AG04450 (cell line): ENCODE measurements at regions not wholly inside any gene's neighbourhood (a gene's known extent, or its start where the extent isn't known, plus 50 kb on each side); places are given as distances from the start of the nearest gene placed in this dataset.
"Not testable (repeated sequence)": the region's sequence is repeated elsewhere in the genome, so short reads cannot be mapped to it uniquely, and the experiment has no call there.

Experiments used
- CTCF ChIA-PET: fragments of 300-600, 350-600 bp; formaldehyde crosslinking; extraction: SDS; loops from one replicate; lab custom pipeline; 2022; ENCODE audit warnings: antibody characterized with exemption, inconsistent platforms; lab: Charles Lee
- POLR2A ChIA-PET: fragments of 350-600 bp; formaldehyde crosslinking; extraction: SDS; loops from one replicate; lab custom pipeline; 2021; ENCODE audit warnings: antibody characterized with exemption, inconsistent platforms; lab: Yijun Ruan, JAX
- DNase-seq: peaks from one replicate; pipeline ENCODE4 v3.0.0-alpha.2; 2011; ENCODE audit warnings: low read depth, low spot score
- H3K27ac ChIP-seq: one replicate; pipeline ENCODE4 v1.5.1; 2012; ENCODE audit warnings: low read depth, low read length, control low read depth
- H3K27me3 ChIP-seq: one replicate; pipeline ENCODE4 v1.6.0; 2012; ENCODE audit warnings: low read length; ENCODE audit not compliant: control insufficient read depth, insufficient read depth
- H3K4me3 ChIP-seq: 2 replicates; pipeline ENCODE4 v1.5.1; 2011; ENCODE audit warnings: mild to moderate bottlenecking, low read depth, low read length, control low read depth
- H3K9me3 ChIP-seq: 2 replicates; pipeline ENCODE4 v1.5.1; 2012; ENCODE audit warnings: low read length; ENCODE audit not compliant: control insufficient read depth, insufficient read depth
- CTCF ChIP-seq: IDR thresholded peaks from 2 replicates; pipeline ENCODE4 v1.5.1; 2011; ENCODE audit warnings: low read depth, low read length, control low read depth, inconsistent platforms

- TF ChIP-seq CTCF = no peak
These were observed 109.0 kb downstream of the CGGBP1 start for GRCh38 chr3:87949879-87950208.

GRCh38 chr3:87949189-87949878, 109.5 kb downstream of the CGGBP1 start:
- Histone ChIP-seq H3K27ac (no peak overlapping the region), H3K9me3 (peaks cover 3% of the 10 kb centered on the region; the same call in 1 of the 2 replicates), H3K4me3 (no peak overlapping the region), H3K27me3 (no peaks in the 10 kb centered on the region)
- no peak for DNase-seq
- TF ChIP-seq CTCF = no peak
- POLR2A ChIA-PET = no interaction called here
- CTCF ChIA-PET = no interaction called here

More at GRCh38 chr3:87949879-87950208, 109.0 kb downstream of the CGGBP1 start:
- POLR2A ChIA-PET = no interaction called here
- DNase-seq = no peak
- peaks cover 3% of the 10 kb centered on the region; the same call in 1 of the 2 replicates for H3K9me3 ChIP-seq
- H3K4me3 ChIP-seq = no peak overlapping the region
- CTCF ChIA-PET = no interaction called here
- H3K27me3 ChIP-seq = no peaks in the 10 kb centered on the region
- no peak overlapping the region for H3K27ac ChIP-seq

DNA sequence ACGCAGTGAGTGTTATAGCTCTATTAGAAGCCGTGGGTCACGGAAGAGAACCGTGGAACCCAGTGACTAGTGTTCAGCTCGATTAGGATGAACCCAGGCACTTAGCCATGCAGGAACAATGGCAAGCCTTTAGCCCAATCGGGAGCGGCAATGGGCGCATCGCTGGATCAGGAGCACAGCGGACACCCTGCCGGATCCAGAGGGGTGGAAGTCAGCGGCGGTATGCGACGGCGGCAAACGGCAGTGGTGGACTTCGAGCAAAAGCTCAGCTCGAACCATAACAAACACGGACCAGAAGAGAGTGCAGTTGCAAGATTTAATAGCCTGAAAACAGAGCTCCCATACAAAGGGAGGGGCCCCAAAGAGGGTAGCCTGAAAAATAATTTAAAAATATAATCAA, 112.8 kb downstream of the CGGBP1 start:
- CTCF ChIA-PET, H3K4me3 ChIP-seq: not testable (repeated sequence)

DNA sequence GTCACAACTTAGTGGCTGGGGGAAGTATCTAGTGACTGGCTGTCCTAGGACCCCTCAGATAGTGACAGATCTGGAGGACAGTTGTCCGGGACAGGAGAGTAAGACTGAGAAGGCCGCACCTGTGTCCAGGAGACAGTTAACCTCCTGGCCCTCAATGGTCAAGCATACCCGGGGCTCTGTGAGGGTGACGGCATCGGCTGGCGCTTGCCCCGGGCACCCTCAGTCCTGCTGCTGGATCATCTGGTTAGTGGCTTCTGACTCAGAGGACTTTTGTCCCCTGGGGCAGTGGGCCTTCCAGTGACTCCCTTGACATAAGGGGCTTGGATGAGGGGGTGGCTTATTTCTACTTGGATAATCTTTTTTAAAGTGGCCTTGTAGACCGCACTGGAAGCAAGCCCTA, 116.5 kb downstream of the CGGBP1 start:
- DNase-seq, H3K9me3 ChIP-seq, H3K27me3 ChIP-seq, H3K27ac ChIP-seq, H3K4me3 ChIP-seq, POLR2A ChIA-PET, CTCF ChIA-PET: not testable (repeated sequence)

More for the DNA sequence above, 112.8 kb downstream of the CGGBP1 start:
- H3K27me3 ChIP-seq, H3K27ac ChIP-seq, H3K9me3 ChIP-seq, DNase-seq, POLR2A ChIA-PET: not testable (repeated sequence)

- ChIA-PET POLR2A (no interaction called here), CTCF (no interaction called here)
- TF ChIP-seq CTCF = no peak
- H3K27ac ChIP-seq = no peak overlapping the region
- no peak for DNase-seq
- H3K4me3 ChIP-seq = no peak overlapping the region
- no peaks in the 10 kb centered on the region for H3K27me3 ChIP-seq
- peaks cover 3% of the 10 kb centered on the region; the same call in 1 of the 2 replicates for H3K9me3 ChIP-seq
These were observed 134.3 kb downstream of the CGGBP1 start for GRCh38 chr3:87924485-87924884.

GRCh38 chr3:87920549-87920948, 138.3 kb downstream of the CGGBP1 start:
- POLR2A ChIA-PET = no interaction called here
- Histone ChIP-seq H3K9me3 (peaks cover 3% of the 10 kb centered on the region; the same call in 1 of the 2 replicates), H3K27ac (no peak overlapping the region), H3K4me3 (no peak overlapping the region), H3K27me3 (no peaks in the 10 kb centered on the region)
- CTCF ChIA-PET = no interaction called here
- no peak for TF ChIP-seq CTCF
- no peak for DNase-seq
